CD14-positive monocyte (primary cell): ENCODE measurements at regions not wholly inside any gene's neighbourhood (a gene's known extent, or its start where the extent isn't known, plus 50 kb on each side); places are given as distances from the start of the nearest gene placed in this dataset.

ENCODE experiments used
- DNase-seq, 3 donors: peaks; one replicate each; pipeline ENCODE4 v3.0.0-alpha.2; 2011 to 2022
- H2AFZ ChIP-seq: 2 replicates; pipeline ENCODE4 v1.6.0; 2012; ENCODE audit warnings: mild to moderate bottlenecking, low read depth, low read length, inconsistent platforms; ENCODE audit not compliant: insufficient read depth, poor library complexity, severe bottlenecking
- H3K27ac ChIP-seq, 2 donors: 1 replicate in 1 of 2; 2 replicates in 1 of 2; pipeline ENCODE4 v1.5.1; 2012 to 2013; ENCODE audit warnings: low read length in 2 of 2, control low read depth in 1 of 2, inconsistent platforms in 1 of 2, low read depth in 1 of 2, mild to moderate bottlenecking in 1 of 2
- H3K27me3 ChIP-seq, 2 donors: one replicate each; pipeline versions ENCODE4 v1.6.0 to v1.6.1; 2011 to 2013; ENCODE audit warnings: low read length in 2 of 2; ENCODE audit not compliant: control insufficient read depth in 2 of 2, insufficient read depth in 2 of 2
- H3K36me3 ChIP-seq, 2 donors: replicated peaks in 1 of 2; 1 replicate in 1 of 2; 2 replicates in 1 of 2; pipeline versions ENCODE4 v1.5.1 to v1.6.1; 2012 to 2013; ENCODE audit warnings: low read length in 2 of 2, control low read depth in 1 of 2, inconsistent platforms in 1 of 2, mild to moderate bottlenecking in 1 of 2; ENCODE audit not compliant: insufficient read depth in 2 of 2, control insufficient read depth in 1 of 2
- H3K4me1 ChIP-seq, 2 donors: 1 replicate in 1 of 2; 2 replicates in 1 of 2; pipeline versions ENCODE4 v1.5.1 to v1.6.1; 2012 to 2013; ENCODE audit warnings: low read length in 2 of 2, control low read depth in 1 of 2, inconsistent platforms in 1 of 2, mild to moderate bottlenecking in 1 of 2, moderate library complexity in 1 of 2; ENCODE audit not compliant: insufficient read depth in 2 of 2, control insufficient read depth in 1 of 2
- H3K4me2 ChIP-seq: replicated peaks from 2 replicates; pipeline ENCODE3; 2012; ENCODE audit warnings: low read length, moderate library complexity, mild to moderate bottlenecking; ENCODE audit not compliant: poor library complexity, severe bottlenecking; ENCODE audit errors: extremely low read depth
- H3K4me3 ChIP-seq, 3 experiments: fragments of 200-600 bp in 1 of 3; sonication (generic) in 1 of 3; replicated peaks in 1 of 3; 1 replicate in 2 of 3; 2 replicates in 1 of 3; pipeline ENCODE4 v1.5.1; 2011 to 2013; ENCODE audit warnings: low read length in 3 of 3, mild to moderate bottlenecking in 3 of 3, control low read depth in 2 of 3, low read depth in 2 of 3, inconsistent platforms in 1 of 3, moderate library complexity in 1 of 3
- H3K79me2 ChIP-seq: 2 replicates; pipeline ENCODE4 v1.6.0; 2012; ENCODE audit warnings: mild to moderate bottlenecking, control low read depth, inconsistent platforms, low read length, moderate library complexity; ENCODE audit not compliant: insufficient read depth
- H3K9ac ChIP-seq: 2 replicates; pipeline ENCODE4 v1.6.0; 2017; ENCODE audit warnings: low read length, mild to moderate bottlenecking; ENCODE audit not compliant: insufficient read depth, poor library complexity, severe bottlenecking
- H3K9me3 ChIP-seq, 2 donors: replicated peaks in 1 of 2; 1 replicate in 1 of 2; 2 replicates in 1 of 2; pipeline versions ENCODE4 v1.5.1 to v1.6.1; 2012 to 2013; ENCODE audit warnings: low read length in 2 of 2, control low read depth in 1 of 2; ENCODE audit not compliant: control insufficient read depth in 1 of 2, insufficient read depth in 1 of 2
- H4K20me1 ChIP-seq: 2 replicates; pipeline ENCODE4 v1.6.0; 2012; ENCODE audit warnings: mild to moderate bottlenecking, low read length, control low read depth, moderate library complexity; ENCODE audit not compliant: insufficient read depth
- H3K27ac Mint-ChIP-seq, 7 donors: one replicate each; pipeline ENCODE4 v1.8.0; 2020; ENCODE audit warnings: mild to moderate bottlenecking in 7 of 7, mixed read lengths in 7 of 7, moderate library complexity in 6 of 7, inconsistent platforms in 2 of 7
- H3K27me3 Mint-ChIP-seq, 3 donors: one replicate each; pipeline ENCODE4 v1.8.0; 2021 to 2022; ENCODE audit warnings: low read depth in 3 of 3, mild to moderate bottlenecking in 3 of 3, mixed read lengths in 3 of 3, moderate library complexity in 3 of 3, inconsistent platforms in 1 of 3
- H3K36me3 Mint-ChIP-seq, 2 donors: one replicate each; pipeline ENCODE4 v1.8.0; 2020; ENCODE audit warnings: mixed read lengths in 2 of 2, inconsistent platforms in 1 of 2, mild to moderate bottlenecking in 1 of 2
- H3K4me1 Mint-ChIP-seq: one replicate; pipeline ENCODE4 v1.8.0; 2020; ENCODE audit warnings: mild to moderate bottlenecking, mixed read lengths
- H3K4me3 Mint-ChIP-seq, 2 donors: one replicate each; pipeline ENCODE4 v1.8.0; 2020; ENCODE audit warnings: mild to moderate bottlenecking in 2 of 2, mixed read lengths in 2 of 2, moderate library complexity in 1 of 2
- H3K9me3 Mint-ChIP-seq, 7 donors: one replicate each; pipeline ENCODE4 v1.8.0; 2020 to 2022; ENCODE audit warnings: mixed read lengths in 7 of 7, mild to moderate bottlenecking in 6 of 7, moderate library complexity in 6 of 7, inconsistent platforms in 2 of 7
- CTCF ChIP-seq: fragments of 200-600 bp; IDR thresholded peaks from one replicate; pipeline ENCODE4 v1.8.0; 2022; ENCODE audit warnings: antibody characterized with exemption, mild to moderate bottlenecking
- WGBS: methylation state at CpG from one replicate; pipeline ENCODE4 v1.1.5; 2013; ENCODE audit warnings: missing lambda C conversion rate; ENCODE audit not compliant: insufficient coverage; 5-methylcytosine and 5-hydroxymethylcytosine counted together
- intact Hi-C, 2 donors: fragments of 100-400 bp; cut with micrococcal nuclease; formaldehyde crosslinking; loops; one replicate each; pipeline versions ENCODE4 v1.15.0 to v1.15.1; 2023

- Histone ChIP-seq H3K4me1 (no peaks in the 10 kb centered on the region), H3K27ac (no peak overlapping the region), H3K4me3 (no peak overlapping the region), H3K79me2 (no peaks in the 10 kb centered on the region), H3K9ac (no peak overlapping the region), H3K9me3 (no peaks in the 10 kb centered on the region), H3K27me3 (no peaks in the 10 kb centered on the region), H3K36me3 (no peaks in the 10 kb centered on the region), H4K20me1 (no peaks in the 10 kb centered on the region), H2AFZ (no peak overlapping the region), H3K4me2 (no peak overlapping the region)
- intact Hi-C loops = no loop called here
- no peak for DNase-seq
- TF ChIP-seq CTCF = no peak
- H3K27me3 Mint-ChIP-seq = peaks cover 1 to 3% (median 2%) of the 10 kb centered on the region in 3 donors
- no peaks in the 10 kb centered on the region for H3K36me3 Mint-ChIP-seq
- no peaks in the 10 kb centered on the region for H3K4me1 Mint-ChIP-seq
- WGBS = no CpG with 5 or more reads among the region's 5 CpGs
- peaks cover 0 to 3% (median 0%) of the 10 kb centered on the region in 7 donors for H3K9me3 Mint-ChIP-seq
- no peak overlapping the region for H3K4me3 Mint-ChIP-seq
- H3K27ac Mint-ChIP-seq = no peak overlapping the region
Measured at GRCh38 chr9:31542384-31543055, 841.9 kb upstream of the ACO1 start.

GRCh38 chr9:31554941-31555340 is 829.5 kb upstream of the ACO1 start:
- H3K4me1 ChIP-seq = no peaks in the 10 kb centered on the region
- Mint-ChIP-seq H3K27me3 (no peaks in the 10 kb centered on the region), H3K9me3 (peaks cover 0 to 2% (median 0%) of the 10 kb centered on the region in 7 donors), H3K4me3 (no peak overlapping the region), H3K27ac (no peak overlapping the region), H3K4me1 (no peaks in the 10 kb centered on the region), H3K36me3 (no peaks in the 10 kb centered on the region)
- TF ChIP-seq CTCF = no peak
- no peaks in the 10 kb centered on the region for H4K20me1 ChIP-seq
- H3K9me3 ChIP-seq = no peaks in the 10 kb centered on the region
- no peaks in the 10 kb centered on the region for H3K27me3 ChIP-seq
- no peak overlapping the region for H3K4me3 ChIP-seq
- DNase-seq = no peak
- H3K79me2 ChIP-seq = no peaks in the 10 kb centered on the region
- no CpG with 5 or more reads among the region's 2 CpGs for WGBS
- H3K36me3 ChIP-seq = no peaks in the 10 kb centered on the region
- no peak overlapping the region for H3K4me2 ChIP-seq
- H2AFZ ChIP-seq = no peak overlapping the region
- H3K27ac ChIP-seq = no peak overlapping the region
- intact Hi-C loops = no loop called here
- H3K9ac ChIP-seq = no peak overlapping the region
